Endothelial cell of umbilical vein (primary cell): ENCODE measurements at regions not wholly inside any gene's neighbourhood (a gene's known extent, or its start where the extent isn't known, plus 50 kb on each side); places are given as distances from the start of the nearest gene placed in this dataset.

Experiments used
- BruUV-seq: library from RNA; stranded (reverse); fragments of 400-500 nt; replicated peaks from 2 replicates; lab custom pipeline; 2021; lab: Mats Ljungman, UMichigan
- CTCF ChIA-PET: fragments of 300-600, 350-600 bp; sonication (Branson Sonifier 250); formaldehyde crosslinking; loops from one replicate; lab custom pipeline; 2021; ENCODE audit warnings: antibody characterized with exemption, inconsistent platforms; lab: Charles Lee
- POLR2A ChIA-PET: fragments of 300-600, 350-600 bp; sonication (Branson Sonifier 250); formaldehyde crosslinking; loops from one replicate; lab custom pipeline; 2021; ENCODE audit warnings: antibody characterized with exemption, inconsistent platforms; lab: Charles Lee
- DNase-seq: peaks from one replicate; pipeline ENCODE4 v3.0.0-alpha.2; 2011; ENCODE audit warnings: low read depth, low spot score
- FAIRE-seq: peaks from 2 replicates; lab custom pipeline; 2011; peaks lifted over from hg19 to GRCh38; lab: Jason Lieb, UNC
- H2AFZ ChIP-seq: 2 replicates; pipeline ENCODE4 v1.6.0; 2012; ENCODE audit warnings: low read depth, low read length, control low read depth, inconsistent platforms
- H3K27ac ChIP-seq: 2 replicates; pipeline ENCODE4 v1.5.1; 2011; ENCODE audit warnings: low read depth, mild to moderate bottlenecking, control low read depth, low read length, moderate library complexity; ENCODE audit not compliant: insufficient read depth
- H3K27me3 ChIP-seq, 2 experiments: 2 replicates each; pipeline versions ENCODE4 v1.6.0 to v1.6.1; 2011; ENCODE audit warnings: low read length in 2 of 2, mixed read lengths in 1 of 2; ENCODE audit not compliant: control insufficient read depth in 2 of 2, insufficient read depth in 2 of 2
- H3K36me3 ChIP-seq, 2 experiments: 2 replicates in 1 of 2; 3 replicates in 1 of 2; pipeline ENCODE4 v1.5.1; 2011; ENCODE audit warnings: low read length in 2 of 2, mild to moderate bottlenecking in 1 of 2, moderate library complexity in 1 of 2; ENCODE audit not compliant: control insufficient read depth in 2 of 2, insufficient read depth in 2 of 2; ENCODE audit errors: extremely low read depth in 1 of 2
- H3K4me1 ChIP-seq: 3 replicates; pipeline ENCODE4 v1.5.1; 2011; ENCODE audit warnings: mild to moderate bottlenecking, low read length; ENCODE audit not compliant: control insufficient read depth, insufficient read depth; ENCODE audit errors: extremely low read depth
- H3K4me2 ChIP-seq: 2 replicates; pipeline ENCODE4 v1.6.1; 2011; ENCODE audit warnings: low read length, control low read depth, mixed read lengths; ENCODE audit not compliant: insufficient read depth
- H3K4me3 ChIP-seq, 3 experiments: fragments of 200-600 bp in 1 of 3; sonication (generic), shearing (Covaris generic) in 1 of 3; replicated peaks in 1 of 3; 2 replicates each; pipeline ENCODE4 v1.5.1; 2011 to 2016; ENCODE audit warnings: control low read depth in 3 of 3, low read length in 3 of 3, mild to moderate bottlenecking in 2 of 3, inconsistent platforms in 1 of 3, low read depth in 1 of 3, moderate library complexity in 1 of 3; ENCODE audit not compliant: insufficient read depth in 1 of 3
- H3K79me2 ChIP-seq: 2 replicates; pipeline ENCODE4 v1.6.0; 2012; ENCODE audit warnings: low read length, inconsistent platforms; ENCODE audit not compliant: control insufficient read depth, insufficient read depth
- H3K9ac ChIP-seq: replicated peaks from 2 replicates; pipeline ENCODE3; 2011; ENCODE audit warnings: low read length, control low read depth; ENCODE audit not compliant: insufficient read depth; ENCODE audit errors: extremely low read depth
- H3K9me1 ChIP-seq: replicated peaks from 3 replicates; pipeline ENCODE4 v1.6.0; 2011; ENCODE audit warnings: mild to moderate bottlenecking, low read length; ENCODE audit not compliant: control insufficient read depth, insufficient read depth; ENCODE audit errors: extremely low read depth
- H3K9me3 ChIP-seq: replicated peaks from 2 replicates; pipeline ENCODE4 v1.5.1; 2012; ENCODE audit warnings: low read length, inconsistent platforms; ENCODE audit not compliant: control insufficient read depth, insufficient read depth
- H4K20me1 ChIP-seq: replicated peaks from 2 replicates; pipeline ENCODE3; 2011; ENCODE audit warnings: mild to moderate bottlenecking, low read length; ENCODE audit not compliant: control insufficient read depth, insufficient read depth; ENCODE audit errors: extremely low read depth
- EZH2 ChIP-seq: IDR thresholded peaks from 2 replicates; pipeline ENCODE4 v1.6.1; 2012; ENCODE audit warnings: borderline replicate concordance, low read depth, mild to moderate bottlenecking, moderate library complexity, low read length, inconsistent platforms; ENCODE audit not compliant: severe bottlenecking
- FOS ChIP-seq: IDR thresholded peaks from 2 replicates; pipeline ENCODE4 v1.6.1; 2011; ENCODE audit warnings: mild to moderate bottlenecking, low read length, moderate library complexity, borderline replicate concordance; ENCODE audit not compliant: insufficient read depth
- GATA2 ChIP-seq: IDR thresholded peaks from 2 replicates; pipeline ENCODE4 v1.7.0; 2011; ENCODE audit warnings: low read depth, mild to moderate bottlenecking, moderate library complexity, mixed read lengths, low read length; ENCODE audit not compliant: insufficient read length, insufficient read depth
- JUN ChIP-seq: IDR thresholded peaks from 2 replicates; pipeline ENCODE4 v1.6.1; 2011; ENCODE audit warnings: borderline replicate concordance, low read depth; ENCODE audit not compliant: insufficient read length, insufficient read depth
- MYC ChIP-seq: IDR thresholded peaks from one replicate; pipeline ENCODE4 v1.6.1; 2011; ENCODE audit warnings: mild to moderate bottlenecking, low read depth, low read length
- POLR2A ChIP-seq: IDR thresholded peaks from 2 replicates; pipeline ENCODE4 v1.6.1; 2012; ENCODE audit warnings: low read depth, mild to moderate bottlenecking, control low read depth, low read length
- POLR2AphosphoS5 ChIP-seq: IDR thresholded peaks from 2 replicates; pipeline ENCODE4 v1.6.1; 2012; ENCODE audit warnings: low read depth, mild to moderate bottlenecking, control low read depth, low read length, moderate library complexity; ENCODE audit not compliant: insufficient read depth
- dilution Hi-C: fragments of 300-500 bp; cut with MboI; formaldehyde crosslinking; loops from one replicate; pipeline ENCODE4 v1.15.0; 2019; ENCODE audit warnings: low sequenced_read_pairs; ENCODE audit not compliant: extremely low pct_ligation_motif_present
- intact Hi-C: fragments of 100-400 bp; cut with micrococcal nuclease; formaldehyde crosslinking; loops from one replicate; pipeline ENCODE4 v1.10.0; 2022
- TF ChIP-seq, protein P1 (sequence below), 2 donors: IDR thresholded peaks; 1 replicate in 1 of 2; 2 replicates in 1 of 2; pipeline ENCODE4 v1.5.1; 2011; ENCODE audit warnings: low read length in 2 of 2, mild to moderate bottlenecking in 2 of 2, moderate library complexity in 2 of 2, control low read depth in 1 of 2, inconsistent platforms in 1 of 2, low read depth in 1 of 2; ENCODE audit not compliant: insufficient read depth in 1 of 2; ENCODE audit errors: extremely low read depth in 1 of 2
- TF ChIP-seq, protein P2 (sequence below): IDR thresholded peaks from 2 replicates; pipeline ENCODE4 v1.6.1; 2011; ENCODE audit not compliant: insufficient read depth, insufficient read length

DNA sequence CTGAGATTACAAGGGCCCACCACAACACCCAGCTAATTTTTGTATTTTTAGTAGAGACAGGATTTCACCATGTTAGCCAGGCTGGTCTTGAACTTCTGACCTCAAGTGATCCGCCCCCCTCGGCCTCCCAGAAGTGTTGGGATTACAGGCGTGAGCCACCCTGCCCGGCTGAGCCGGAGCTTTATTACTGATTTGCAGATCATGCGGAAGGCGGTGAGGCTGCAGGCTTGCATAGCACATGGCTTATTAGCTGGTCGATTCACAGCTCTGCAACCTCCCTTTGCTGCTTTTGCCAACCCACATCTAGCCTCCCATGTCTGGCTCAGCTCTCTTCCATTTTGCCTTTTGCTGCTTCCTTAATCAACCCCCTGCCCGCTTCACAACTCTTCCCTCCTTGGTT lies 210.3 kb downstream of the VAPA start:
- Histone ChIP-seq H3K4me3 (no peak overlapping the region), H3K9me3 (no peaks in the 10 kb centered on the region), H3K79me2 (no peaks in the 10 kb centered on the region), H3K4me1 (no peaks in the 10 kb centered on the region), H3K27me3 (no peaks in the 10 kb centered on the region), H2AFZ (no peak overlapping the region), H3K9me1 (no peaks in the 10 kb centered on the region), H3K4me2 (no peak overlapping the region), H3K27ac (no peak overlapping the region), H3K9ac (no peak overlapping the region), H4K20me1 (no peaks in the 10 kb centered on the region), H3K36me3 (no peaks in the 10 kb centered on the region)
- no peak for DNase-seq
- intact Hi-C loops (no loop called here), dilution Hi-C loops (no loop called here)
- TF ChIP-seq, protein P1, sequence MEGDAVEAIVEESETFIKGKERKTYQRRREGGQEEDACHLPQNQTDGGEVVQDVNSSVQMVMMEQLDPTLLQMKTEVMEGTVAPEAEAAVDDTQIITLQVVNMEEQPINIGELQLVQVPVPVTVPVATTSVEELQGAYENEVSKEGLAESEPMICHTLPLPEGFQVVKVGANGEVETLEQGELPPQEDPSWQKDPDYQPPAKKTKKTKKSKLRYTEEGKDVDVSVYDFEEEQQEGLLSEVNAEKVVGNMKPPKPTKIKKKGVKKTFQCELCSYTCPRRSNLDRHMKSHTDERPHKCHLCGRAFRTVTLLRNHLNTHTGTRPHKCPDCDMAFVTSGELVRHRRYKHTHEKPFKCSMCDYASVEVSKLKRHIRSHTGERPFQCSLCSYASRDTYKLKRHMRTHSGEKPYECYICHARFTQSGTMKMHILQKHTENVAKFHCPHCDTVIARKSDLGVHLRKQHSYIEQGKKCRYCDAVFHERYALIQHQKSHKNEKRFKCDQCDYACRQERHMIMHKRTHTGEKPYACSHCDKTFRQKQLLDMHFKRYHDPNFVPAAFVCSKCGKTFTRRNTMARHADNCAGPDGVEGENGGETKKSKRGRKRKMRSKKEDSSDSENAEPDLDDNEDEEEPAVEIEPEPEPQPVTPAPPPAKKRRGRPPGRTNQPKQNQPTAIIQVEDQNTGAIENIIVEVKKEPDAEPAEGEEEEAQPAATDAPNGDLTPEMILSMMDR (IDR thresholded peaks at IDR 0.05; ENCODE audit: extremely low read depth in 1 of 2, insufficient read depth in 1 of 2, low read depth in 1 of 2, low read length in 2 of 2): no peak
- no peak for TF ChIP-seq FOS
- no peak for TF ChIP-seq JUN
- TF ChIP-seq MYC: no peak
- TF ChIP-seq GATA2: no peak
- TF ChIP-seq POLR2AphosphoS5: no peak
- TF ChIP-seq EZH2: no peak
- TF ChIP-seq POLR2A: no peak
- TF ChIP-seq, protein P2, sequence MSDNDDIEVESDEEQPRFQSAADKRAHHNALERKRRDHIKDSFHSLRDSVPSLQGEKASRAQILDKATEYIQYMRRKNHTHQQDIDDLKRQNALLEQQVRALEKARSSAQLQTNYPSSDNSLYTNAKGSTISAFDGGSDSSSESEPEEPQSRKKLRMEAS: no peak
- no peak for FAIRE-seq
- ChIA-PET POLR2A (no interaction called here), CTCF (interaction anchor here (0.8 kb wide), 1 partner anchor 9 kb away, joined by 3 read pairs; no protein-coding TSS in a partner anchor)
- BruUV-seq: no TSS peak
